ENCODE measurements at regions not wholly inside any gene's neighbourhood (a gene's known extent, or its start where the extent isn't known, plus 50 kb on each side); places are given as distances from the start of the nearest gene placed in this dataset.
A peak's percentile ranks its signal among the peaks of the same experiment; 100 is the strongest.

DNA sequence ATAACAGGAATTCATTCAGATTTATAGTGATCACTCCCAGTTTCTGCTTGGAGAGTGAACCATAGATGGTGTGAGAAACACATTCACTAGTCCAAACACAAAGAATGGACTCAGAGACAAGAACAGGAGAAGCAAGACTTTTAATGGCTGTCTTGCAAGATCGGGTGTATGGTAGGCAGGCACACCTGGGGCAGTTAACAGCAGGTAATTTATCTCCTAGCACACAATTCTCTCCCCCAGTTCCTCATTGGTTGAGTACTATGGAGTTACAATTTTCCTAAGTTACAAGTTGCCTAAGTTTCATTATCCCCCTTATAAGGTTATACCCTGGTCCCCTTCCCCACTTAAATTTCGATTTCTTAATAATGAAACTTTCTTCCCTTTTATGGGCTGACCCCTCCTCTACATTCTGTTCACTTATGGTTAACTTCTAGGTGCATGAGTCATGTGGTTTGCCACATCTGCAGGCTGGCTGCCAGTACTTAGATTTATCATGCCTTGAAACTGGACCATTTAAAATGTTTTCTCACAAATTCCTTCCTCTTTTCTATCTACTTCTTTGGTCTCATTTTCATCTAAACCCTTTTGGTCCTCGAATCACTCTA lies 623.3 kb downstream of the HINT1 start:
- no peaks in the 10 kb centered on the region for H3K4me1 ChIP-seq (replicated peaks in 1 of 2)
- no peaks in the 10 kb centered on the region for H3K36me3 ChIP-seq (replicated peaks in 1 of 2)
- intact Hi-C loops (cut with DNase I) = no loop called here
- no peaks in the 10 kb centered on the region for H3K9me3 ChIP-seq (replicated peaks in 1 of 3)
- TF ChIP-seq, protein P1, sequence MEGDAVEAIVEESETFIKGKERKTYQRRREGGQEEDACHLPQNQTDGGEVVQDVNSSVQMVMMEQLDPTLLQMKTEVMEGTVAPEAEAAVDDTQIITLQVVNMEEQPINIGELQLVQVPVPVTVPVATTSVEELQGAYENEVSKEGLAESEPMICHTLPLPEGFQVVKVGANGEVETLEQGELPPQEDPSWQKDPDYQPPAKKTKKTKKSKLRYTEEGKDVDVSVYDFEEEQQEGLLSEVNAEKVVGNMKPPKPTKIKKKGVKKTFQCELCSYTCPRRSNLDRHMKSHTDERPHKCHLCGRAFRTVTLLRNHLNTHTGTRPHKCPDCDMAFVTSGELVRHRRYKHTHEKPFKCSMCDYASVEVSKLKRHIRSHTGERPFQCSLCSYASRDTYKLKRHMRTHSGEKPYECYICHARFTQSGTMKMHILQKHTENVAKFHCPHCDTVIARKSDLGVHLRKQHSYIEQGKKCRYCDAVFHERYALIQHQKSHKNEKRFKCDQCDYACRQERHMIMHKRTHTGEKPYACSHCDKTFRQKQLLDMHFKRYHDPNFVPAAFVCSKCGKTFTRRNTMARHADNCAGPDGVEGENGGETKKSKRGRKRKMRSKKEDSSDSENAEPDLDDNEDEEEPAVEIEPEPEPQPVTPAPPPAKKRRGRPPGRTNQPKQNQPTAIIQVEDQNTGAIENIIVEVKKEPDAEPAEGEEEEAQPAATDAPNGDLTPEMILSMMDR (IDR thresholded peaks at IDR 0.05) = no peak
- no peak for TF ChIP-seq POLR2A (IDR thresholded peaks at IDR 0.05)
- no peak overlapping the region for H3K4me3 ChIP-seq
- no peaks in the 10 kb centered on the region for H3K27me3 ChIP-seq
- 29 to 42% (median 33%) methylated on average over 3 of the region's 3 CpGs for WGBS, 4 donors
- DNase-seq = peak in 1 of 7 donors; percentile 3
- no peak overlapping the region for H3K27ac ChIP-seq

- no peak for DNase-seq
- no peak overlapping the region for H3K4me3 ChIP-seq
- no peak overlapping the region for H3K27ac ChIP-seq
- 76 to 91% (median 88%) methylated on average over 1 of the region's 1 CpG for whole genome bisulfite sequencing, 4 donors
- H3K27me3 ChIP-seq = no peaks in the 10 kb centered on the region
- no peaks in the 10 kb centered on the region for H3K9me3 ChIP-seq (replicated peaks in 1 of 3)
- no peaks in the 10 kb centered on the region for H3K4me1 ChIP-seq (replicated peaks in 1 of 2)
- no peaks in the 10 kb centered on the region for H3K36me3 ChIP-seq (replicated peaks in 1 of 2)
- TF ChIP-seq, protein P1 (IDR thresholded peaks at IDR 0.05) = no peak
- no peak for TF ChIP-seq POLR2A (IDR thresholded peaks at IDR 0.05)
- intact Hi-C loops (cut with DNase I) = no loop called here
Measured at GRCh38 chr5:130536691-130537090, 628.4 kb downstream of the HINT1 start.

GRCh38 chr5:130532786-130533185 lies 628.5 kb downstream of the CHSY3 start:
- Histone ChIP-seq H3K9me3 (replicated peaks in 1 of 3) (no peaks in the 10 kb centered on the region), H3K27ac (no peak overlapping the region), H3K36me3 (replicated peaks in 1 of 2) (no peaks in the 10 kb centered on the region), H3K27me3 (no peaks in the 10 kb centered on the region), H3K4me1 (replicated peaks in 1 of 2) (no peaks in the 10 kb centered on the region), H3K4me3 (no peak overlapping the region)
- no peak for TF ChIP-seq POLR2A (IDR thresholded peaks at IDR 0.05)
- intact Hi-C loops (cut with DNase I) = no loop called here
- no peak for DNase-seq

- 79 to 90% (median 84%) methylated on average over 8 of the region's 8 CpGs for WGBS, 4 donors
- intact Hi-C loops (cut with DNase I) = no loop called here
- no peaks in the 10 kb centered on the region for H3K36me3 ChIP-seq (replicated peaks in 1 of 2)
- H3K27ac ChIP-seq = no peak overlapping the region
- H3K27me3 ChIP-seq = no peaks in the 10 kb centered on the region
- no peak for TF ChIP-seq POLR2A (IDR thresholded peaks at IDR 0.05)
- TF ChIP-seq, protein P1 (IDR thresholded peaks at IDR 0.05) = no peak
- H3K4me3 ChIP-seq = no peak overlapping the region
- DNase-seq = peak in 1 of 7 donors; percentile 57
- no peaks in the 10 kb centered on the region for H3K4me1 ChIP-seq (replicated peaks in 1 of 2)
- no peaks in the 10 kb centered on the region for H3K9me3 ChIP-seq (replicated peaks in 1 of 3)
Measured at GRCh38 chr5:130529511-130530485, 625.5 kb downstream of the CHSY3 start.
